GM23338 (cell line): ENCODE measurements at regions not wholly inside any gene's neighbourhood (a gene's known extent, or its start where the extent isn't known, plus 50 kb on each side); places are given as distances from the start of the nearest gene placed in this dataset.

Source experiments
- ATAC-seq: fragments of 200-7000 bp; cut with Tn5 transposase; 3 replicates; pipeline ENCODE4 v1.9.1; 2020
- DNase-seq: peaks from one replicate; pipeline ENCODE4 v3.0.0-alpha.2; 2015; ENCODE audit warnings: low spot score
- H2AFZ ChIP-seq: fragments of 200-600 bp; sonication (generic); 2 replicates; pipeline ENCODE4 v1.8.0; 2016; ENCODE audit warnings: antibody characterized with exemption, mild to moderate bottlenecking, moderate library complexity
- H3F3A ChIP-seq: fragments of 200-600 bp; sonication (generic); replicated peaks from 2 replicates; pipeline ENCODE4 v1.8.0; 2017; ENCODE audit warnings: antibody characterized with exemption, mixed run types, low read depth
- H3K27ac ChIP-seq: fragments of 200-600 bp; sonication (generic); 2 replicates; pipeline ENCODE4 v1.6.1; 2016; ENCODE audit warnings: low read depth
- H3K27me3 ChIP-seq: fragments of 200-600 bp; sonication (generic); 2 replicates; pipeline ENCODE4 v1.8.0; 2016; ENCODE audit warnings: mild to moderate bottlenecking, mixed run types, moderate library complexity; ENCODE audit not compliant: insufficient read depth
- H3K36me3 ChIP-seq: fragments of 200-600 bp; sonication (generic); 2 replicates; pipeline ENCODE4 v1.8.0; 2016; ENCODE audit warnings: mild to moderate bottlenecking; ENCODE audit not compliant: insufficient read depth
- H3K4me1 ChIP-seq: fragments of 200-600 bp; sonication (generic); 2 replicates; pipeline ENCODE4 v1.8.0; 2016; ENCODE audit warnings: mild to moderate bottlenecking, moderate library complexity; ENCODE audit not compliant: insufficient read depth
- H3K4me2 ChIP-seq: fragments of 200-600 bp; sonication (generic); 2 replicates; pipeline ENCODE4 v1.7.1; 2017; ENCODE audit warnings: mixed run types
- H3K4me3 ChIP-seq: fragments of 200-600 bp; sonication (generic); 2 replicates; pipeline ENCODE4 v1.6.1; 2016; ENCODE audit warnings: mixed run types
- H3K79me2 ChIP-seq: fragments of 200-600 bp; sonication (generic); replicated peaks from 2 replicates; pipeline ENCODE4 v1.8.0; 2017; ENCODE audit warnings: mild to moderate bottlenecking; ENCODE audit not compliant: insufficient read depth
- H3K9me2 ChIP-seq: fragments of 200-600 bp; sonication (generic); 2 replicates; pipeline ENCODE4 v1.8.0; 2017; ENCODE audit not compliant: insufficient read depth
- H4K20me1 ChIP-seq: fragments of 200-600 bp; sonication (generic); replicated peaks from 2 replicates; pipeline ENCODE4 v1.8.0; 2017; ENCODE audit warnings: mild to moderate bottlenecking; ENCODE audit not compliant: insufficient read depth
- H3K27ac Mint-ChIP-seq: 2 replicates; pipeline ENCODE4 v1.8.0; 2020; ENCODE audit warnings: inconsistent platforms, mild to moderate bottlenecking, moderate library complexity, mixed read lengths
- H3K27me3 Mint-ChIP-seq: 3 replicates; pipeline ENCODE4 v1.8.0; 2022; ENCODE audit warnings: low read depth, mild to moderate bottlenecking, moderate library complexity, mixed read lengths, inconsistent platforms; ENCODE audit not compliant: insufficient read depth, poor library complexity
- H3K36me3 Mint-ChIP-seq: 3 replicates; pipeline ENCODE4 v1.8.0; 2021; ENCODE audit warnings: low read depth, mild to moderate bottlenecking, inconsistent platforms, moderate library complexity, mixed read lengths
- H3K4me1 Mint-ChIP-seq: 3 replicates; pipeline ENCODE4 v1.8.0; 2020; ENCODE audit warnings: mild to moderate bottlenecking, inconsistent platforms, mixed read lengths
- H3K4me3 Mint-ChIP-seq: 3 replicates; pipeline ENCODE4 v1.8.0; 2021; ENCODE audit warnings: moderate library complexity, mild to moderate bottlenecking, inconsistent platforms, mixed read lengths
- H3K9me3 Mint-ChIP-seq: 3 replicates; pipeline ENCODE4 v1.8.0; 2020; ENCODE audit warnings: moderate library complexity, mild to moderate bottlenecking, inconsistent platforms, mixed read lengths
- CREB1 ChIP-seq: fragments of 250-450 bp; sonication (Bioruptor Pico); IDR thresholded peaks from 2 replicates; pipeline ENCODE4 v1.5.0; 2020; ENCODE audit warnings: low read depth, mild to moderate bottlenecking, moderate library complexity
- CTCF ChIP-seq, 2 experiments: fragments of 200-600 bp in 1 of 2; sonication (generic) in 1 of 2; conservative IDR thresholded peaks; 2 replicates each; pipeline versions ENCODE4 v1.5.1 to v1.6.1; 2016 to 2017; ENCODE audit warnings: antibody characterized with exemption in 2 of 2, low read depth in 2 of 2, mild to moderate bottlenecking in 2 of 2, moderate library complexity in 1 of 2
- ETS1 ChIP-seq: IDR thresholded peaks from 2 replicates; pipeline ENCODE4 v1.6.1; 2016; ENCODE audit warnings: antibody characterized with exemption
- JUNB ChIP-seq: IDR thresholded peaks from one replicate; pipeline ENCODE4 v1.6.1; 2016; ENCODE audit warnings: antibody characterized with exemption; ENCODE audit not compliant: unreplicated experiment
- NANOG ChIP-seq: IDR thresholded peaks from 2 replicates; pipeline ENCODE4 v1.6.1; 2016; ENCODE audit warnings: antibody characterized with exemption, borderline replicate concordance
- POLR2AphosphoS5 ChIP-seq: IDR thresholded peaks from 2 replicates; pipeline ENCODE4 v1.6.1; 2016; ENCODE audit warnings: antibody characterized with exemption, low read depth
- REST ChIP-seq: IDR thresholded peaks from one replicate; pipeline ENCODE4 v1.6.1; 2018; ENCODE audit warnings: antibody characterized with exemption; ENCODE audit not compliant: unreplicated experiment
- STAT1 ChIP-seq: IDR thresholded peaks from one replicate; pipeline ENCODE4 v1.6.1; 2016; ENCODE audit warnings: antibody characterized with exemption; ENCODE audit not compliant: unreplicated experiment
- ZNF114 ChIP-seq: fragments of 250-450 bp; sonication (Bioruptor Pico); IDR thresholded peaks from 2 replicates; pipeline ENCODE4 v1.5.0; 2020; ENCODE audit warnings: mild to moderate bottlenecking, moderate library complexity
- ZNF331 ChIP-seq: fragments of 250-450 bp; sonication (Bioruptor Pico); IDR thresholded peaks from 2 replicates; pipeline ENCODE4 v1.5.0; 2020; ENCODE audit warnings: low read depth, mild to moderate bottlenecking, moderate library complexity
- ZNF462 ChIP-seq: fragments of 250-450 bp; sonication (Bioruptor Pico); IDR thresholded peaks from 2 replicates; pipeline ENCODE4 v1.5.0; 2020; ENCODE audit warnings: mild to moderate bottlenecking, moderate library complexity

GRCh38 chr7:17095931-17096330, 202.5 kb upstream of the AHR start:
- Histone ChIP-seq H3K9me2 (no peaks in the 10 kb centered on the region), H3K27ac (no peak overlapping the region), H3K4me2 (no peak overlapping the region), H3K4me1 (no peaks in the 10 kb centered on the region; the same call in 1 of the 2 replicates), H4K20me1 (no peaks in the 10 kb centered on the region), H2AFZ (no peak overlapping the region), H3K79me2 (no peaks in the 10 kb centered on the region), H3K27me3 (no peaks in the 10 kb centered on the region), H3K36me3 (no peaks in the 10 kb centered on the region), H3F3A (no peaks in the 10 kb centered on the region), H3K4me3 (no peak overlapping the region)
- H3K27me3 Mint-ChIP-seq: peaks cover 3% of the 10 kb centered on the region
- H3K36me3 Mint-ChIP-seq: no peaks in the 10 kb centered on the region
- ATAC-seq (no peak), DNase-seq (no peak)
- peaks cover 4% of the 10 kb centered on the region for H3K4me1 Mint-ChIP-seq
- H3K4me3 Mint-ChIP-seq: no peak overlapping the region
- H3K9me3 Mint-ChIP-seq: no peaks in the 10 kb centered on the region
- TF ChIP-seq REST (no peak), CREB1 (CRISPR knock-in tag) (no peak), ZNF114 (no peak), JUNB (no peak), ZNF331 (CRISPR knock-in tag) (no peak), ZNF462 (CRISPR knock-in tag) (no peak), STAT1 (no peak), ETS1 (no peak), CTCF (conservative IDR thresholded peaks at IDR 0.05; ENCODE audit: low read depth in 2 of 2) (no peak), NANOG (no peak), POLR2AphosphoS5 (no peak)
- H3K27ac Mint-ChIP-seq: no peak overlapping the region
